ENCODE measurements at regions not wholly inside any gene's neighbourhood (a gene's known extent, or its start where the extent isn't known, plus 50 kb on each side); places are given as distances from the start of the nearest gene placed in this dataset.
"Not testable (repeated sequence)": the region's sequence is repeated elsewhere in the genome, so short reads cannot be mapped to it uniquely, and the experiment has no call there.

DNA sequence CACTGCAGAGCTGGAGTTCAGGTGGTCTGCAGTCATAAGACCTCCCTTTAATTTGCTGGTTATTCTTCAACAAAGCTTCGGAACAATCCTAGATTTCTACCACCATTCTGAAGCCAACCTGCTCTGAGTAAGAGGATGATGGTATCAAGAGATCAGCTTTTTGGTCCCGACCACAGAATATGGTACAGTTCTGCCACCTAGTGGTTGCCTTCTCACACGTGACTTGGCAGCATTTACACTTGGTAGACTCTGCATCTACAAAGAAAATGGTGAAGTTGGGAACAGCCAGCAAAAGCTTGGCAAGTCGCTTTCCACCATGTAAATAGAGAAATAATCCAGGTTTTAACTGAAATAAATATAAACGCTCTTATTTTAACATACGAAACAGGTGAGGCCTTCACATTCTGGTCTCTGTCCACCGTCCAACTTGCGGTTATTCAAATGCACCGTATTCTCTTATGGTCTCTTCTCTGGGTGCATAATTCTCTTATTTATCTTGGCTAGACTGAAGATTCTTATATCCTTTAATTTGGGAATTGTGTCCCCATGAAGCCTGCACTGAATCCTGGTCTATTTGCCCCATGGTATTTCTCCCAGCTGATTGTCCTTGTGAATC is 173.9 kb upstream of the GRM3 start:
- H3K27ac ChIP-seq, result no peak overlapping the region
- DNase-seq (ENCODE audit: low spot score in 2 of 2), result peak in 1 of 2 donors; percentile 63
- H3K27me3 ChIP-seq, result no peaks in the 10 kb centered on the region
- no peaks in the 10 kb centered on the region for H3K9me3 ChIP-seq
- TF ChIP-seq, protein P1, sequence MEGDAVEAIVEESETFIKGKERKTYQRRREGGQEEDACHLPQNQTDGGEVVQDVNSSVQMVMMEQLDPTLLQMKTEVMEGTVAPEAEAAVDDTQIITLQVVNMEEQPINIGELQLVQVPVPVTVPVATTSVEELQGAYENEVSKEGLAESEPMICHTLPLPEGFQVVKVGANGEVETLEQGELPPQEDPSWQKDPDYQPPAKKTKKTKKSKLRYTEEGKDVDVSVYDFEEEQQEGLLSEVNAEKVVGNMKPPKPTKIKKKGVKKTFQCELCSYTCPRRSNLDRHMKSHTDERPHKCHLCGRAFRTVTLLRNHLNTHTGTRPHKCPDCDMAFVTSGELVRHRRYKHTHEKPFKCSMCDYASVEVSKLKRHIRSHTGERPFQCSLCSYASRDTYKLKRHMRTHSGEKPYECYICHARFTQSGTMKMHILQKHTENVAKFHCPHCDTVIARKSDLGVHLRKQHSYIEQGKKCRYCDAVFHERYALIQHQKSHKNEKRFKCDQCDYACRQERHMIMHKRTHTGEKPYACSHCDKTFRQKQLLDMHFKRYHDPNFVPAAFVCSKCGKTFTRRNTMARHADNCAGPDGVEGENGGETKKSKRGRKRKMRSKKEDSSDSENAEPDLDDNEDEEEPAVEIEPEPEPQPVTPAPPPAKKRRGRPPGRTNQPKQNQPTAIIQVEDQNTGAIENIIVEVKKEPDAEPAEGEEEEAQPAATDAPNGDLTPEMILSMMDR (IDR thresholded peaks at IDR 0.05), result peak in 2 of 3 experiments; percentile 28 to 32
- no peaks in the 10 kb centered on the region for H3K36me3 ChIP-seq
- intact Hi-C loops (cut with DNase I), result loop anchor here (5.0 kb wide), 1 partner anchor 577 kb away; no protein-coding TSS in a partner anchor
- H3K4me3 ChIP-seq, result no peak overlapping the region
- H3K4me1 ChIP-seq, result no peaks in the 10 kb centered on the region

DNA sequence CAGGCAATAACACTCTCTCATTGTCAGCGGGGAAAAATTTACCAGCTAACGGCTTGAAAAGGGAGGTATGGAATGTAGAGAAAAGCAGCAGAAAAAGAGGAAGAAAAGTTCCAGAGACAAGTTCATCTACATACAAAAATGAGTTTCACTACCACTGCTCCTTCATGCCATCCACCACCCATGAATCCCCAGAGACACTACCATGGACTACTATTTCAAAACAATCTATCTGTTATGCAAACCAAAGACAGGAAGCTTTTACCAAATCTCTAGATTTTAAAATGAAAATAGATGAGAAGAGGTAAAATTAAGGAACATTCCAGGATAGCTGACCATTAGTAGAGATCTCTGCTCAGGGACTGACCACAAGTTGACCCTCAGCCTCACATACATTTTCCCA is 189.0 kb upstream of the GRM3 start:
- Histone ChIP-seq H3K4me1 (no peaks in the 10 kb centered on the region), H3K9me3 (no peaks in the 10 kb centered on the region), H3K27me3 (no peaks in the 10 kb centered on the region), H3K27ac (no peak overlapping the region), H3K4me3 (no peak overlapping the region), H3K36me3 (no peaks in the 10 kb centered on the region)
- intact Hi-C loops (cut with DNase I), result no loop called here
- DNase-seq (ENCODE audit: low spot score in 2 of 2), result no peak
- TF ChIP-seq, protein P1 (IDR thresholded peaks at IDR 0.05), result no peak

DNA sequence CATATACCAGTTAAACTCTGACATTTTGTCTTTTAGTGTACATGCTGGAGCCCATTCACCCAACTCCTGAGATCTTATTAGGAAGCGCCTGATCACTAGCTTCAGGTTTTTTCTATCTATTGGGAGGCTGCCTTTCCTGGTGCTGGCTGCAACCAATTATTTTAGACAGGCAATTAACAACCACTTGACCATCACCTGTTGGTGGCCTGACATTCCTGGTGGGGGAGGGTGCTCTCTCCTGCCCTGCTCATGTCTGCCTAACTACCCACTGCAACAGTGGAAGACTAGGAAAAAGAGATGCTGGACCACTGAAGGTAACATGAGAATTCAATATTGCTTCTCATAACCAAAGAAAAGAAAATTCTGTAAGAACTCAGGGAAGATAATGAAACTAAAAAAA is 190.3 kb upstream of the GRM3 start:
- H3K36me3 ChIP-seq, result no peaks in the 10 kb centered on the region
- DNase-seq (ENCODE audit: low spot score in 2 of 2), result no peak
- no peak overlapping the region for H3K27ac ChIP-seq
- intact Hi-C loops (cut with DNase I), result no loop called here
- TF ChIP-seq, protein P1 (IDR thresholded peaks at IDR 0.05), result no peak
- H3K4me1 ChIP-seq, result no peaks in the 10 kb centered on the region
- no peaks in the 10 kb centered on the region for H3K9me3 ChIP-seq
- no peak overlapping the region for H3K4me3 ChIP-seq
- no peaks in the 10 kb centered on the region for H3K27me3 ChIP-seq

DNA sequence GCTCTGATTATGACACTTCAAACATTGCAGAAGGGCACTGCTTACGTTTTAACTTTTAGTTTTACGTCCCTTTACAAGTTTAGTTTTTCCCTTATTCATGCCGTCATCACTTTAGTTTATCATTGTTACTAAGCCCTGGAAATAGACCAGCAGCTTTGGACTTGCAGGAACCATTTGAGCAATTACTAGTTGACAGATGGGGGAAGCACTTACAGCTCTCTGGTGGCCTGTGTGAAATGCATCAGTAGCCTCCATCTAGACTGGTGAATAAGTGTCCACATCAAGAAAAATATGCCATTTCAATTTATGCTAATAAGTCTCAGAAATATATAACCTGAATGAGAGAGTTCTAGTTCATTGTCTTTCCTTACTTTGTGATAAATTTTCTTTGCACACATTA is 194.9 kb upstream of the GRM3 start:
- no peak overlapping the region for H3K27ac ChIP-seq
- TF ChIP-seq, protein P1 (IDR thresholded peaks at IDR 0.05), result no peak
- intact Hi-C loops (cut with DNase I), result no loop called here
- H3K27me3 ChIP-seq, result no peaks in the 10 kb centered on the region
- H3K4me3 ChIP-seq, result no peak overlapping the region
- no peaks in the 10 kb centered on the region for H3K4me1 ChIP-seq
- H3K9me3 ChIP-seq, result no peaks in the 10 kb centered on the region
- no peaks in the 10 kb centered on the region for H3K36me3 ChIP-seq
- no peak for DNase-seq (ENCODE audit: low spot score in 2 of 2)

DNA sequence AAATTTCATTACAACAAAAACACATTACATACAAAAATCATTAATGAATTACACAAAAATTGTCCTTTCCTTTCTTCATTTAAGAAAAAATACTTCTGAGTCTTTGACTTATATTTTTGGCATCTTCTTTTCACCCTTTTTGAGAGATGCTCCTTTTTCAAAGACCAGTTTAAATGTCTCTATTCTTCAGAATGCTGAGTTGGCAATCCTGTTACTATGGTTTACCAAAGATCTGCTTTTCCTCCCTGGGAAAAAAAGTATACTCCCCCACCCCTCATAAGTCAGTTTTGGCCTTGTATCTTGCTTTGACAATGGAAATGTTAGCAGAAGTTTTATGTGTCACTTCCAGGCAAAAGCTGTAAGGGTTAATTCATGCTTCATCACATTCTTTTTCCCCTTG is 198.4 kb upstream of the GRM3 start:
- H3K4me3 ChIP-seq, result no peak overlapping the region
- intact Hi-C loops (cut with DNase I), result no loop called here
- no peaks in the 10 kb centered on the region for H3K27me3 ChIP-seq
- no peak overlapping the region for H3K27ac ChIP-seq
- no peaks in the 10 kb centered on the region for H3K9me3 ChIP-seq
- no peak for DNase-seq (ENCODE audit: low spot score in 2 of 2)
- TF ChIP-seq, protein P1 (IDR thresholded peaks at IDR 0.05), result no peak
- no peaks in the 10 kb centered on the region for H3K36me3 ChIP-seq
- H3K4me1 ChIP-seq, result no peaks in the 10 kb centered on the region

DNA sequence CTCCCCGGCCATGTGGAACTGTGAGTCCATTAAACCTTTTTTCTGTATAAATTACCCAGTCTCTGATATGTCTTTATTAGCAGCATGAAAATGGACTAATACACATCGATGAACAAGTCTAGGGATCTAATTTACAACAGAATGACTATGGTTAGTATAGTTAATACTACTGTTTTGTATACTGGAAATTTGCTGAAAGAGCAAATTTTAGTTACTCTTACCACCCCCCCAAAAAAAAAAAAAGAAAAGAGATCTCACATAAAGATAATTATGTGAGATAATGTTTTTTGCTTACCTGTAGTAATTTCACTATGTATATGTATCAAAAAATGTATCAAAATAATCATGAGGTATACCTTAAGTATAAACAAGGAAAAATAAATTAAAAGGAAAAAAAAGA is 199.5 kb upstream of the GRM3 start:
- TF ChIP-seq, protein P1 (IDR thresholded peaks at IDR 0.05), result no peak
- no peak for DNase-seq (ENCODE audit: low spot score in 2 of 2)
- Histone ChIP-seq H3K27me3 (no peaks in the 10 kb centered on the region), H3K4me3 (no peak overlapping the region), H3K4me1 (no peaks in the 10 kb centered on the region), H3K27ac (no peak overlapping the region), H3K9me3 (no peaks in the 10 kb centered on the region), H3K36me3 (no peaks in the 10 kb centered on the region)
- intact Hi-C loops (cut with DNase I), result no loop called here

DNA sequence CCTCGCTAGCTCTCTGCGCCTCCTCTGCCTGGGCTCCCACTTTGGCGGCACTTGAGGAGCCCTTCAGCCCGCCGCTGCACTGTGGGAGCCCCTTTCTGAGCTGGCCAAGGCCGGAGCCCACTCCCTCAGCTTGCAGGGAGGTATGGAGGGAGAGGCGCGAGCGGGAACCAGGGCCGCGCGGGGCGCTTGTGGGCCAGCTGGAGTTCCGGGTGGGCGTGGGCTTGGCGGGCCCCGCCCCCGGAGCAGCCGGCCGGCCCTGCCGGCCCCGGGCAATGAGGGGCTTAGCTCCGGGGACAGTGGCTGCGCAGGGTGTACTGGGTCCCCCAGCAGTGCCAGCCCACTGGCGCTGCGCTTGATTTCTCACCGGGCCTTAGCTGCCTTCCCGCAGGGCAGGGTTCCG is 203.3 kb upstream of the GRM3 start:
- H3K4me3 ChIP-seq; H3K36me3 ChIP-seq; DNase-seq (ENCODE audit: low spot score in 2 of 2); H3K4me1 ChIP-seq; H3K27me3 ChIP-seq; intact Hi-C loops (cut with DNase I); H3K9me3 ChIP-seq; H3K27ac ChIP-seq: not testable (repeated sequence)

Measured in ascending aorta (tissue), 2 donors.